GM23338 (cell line): ENCODE measurements at regions not wholly inside any gene's neighbourhood (a gene's known extent, or its start where the extent isn't known, plus 50 kb on each side); places are given as distances from the start of the nearest gene placed in this dataset.

Experiments used
- ATAC-seq: fragments of 200-7000 bp; cut with Tn5 transposase; 3 replicates; pipeline ENCODE4 v1.9.1; 2020
- DNase-seq: peaks from one replicate; pipeline ENCODE4 v3.0.0-alpha.2; 2015; ENCODE audit warnings: low spot score
- H2AFZ ChIP-seq: fragments of 200-600 bp; sonication (generic); 2 replicates; pipeline ENCODE4 v1.8.0; 2016; ENCODE audit warnings: antibody characterized with exemption, mild to moderate bottlenecking, moderate library complexity
- H3F3A ChIP-seq: fragments of 200-600 bp; sonication (generic); replicated peaks from 2 replicates; pipeline ENCODE4 v1.8.0; 2017; ENCODE audit warnings: antibody characterized with exemption, mixed run types, low read depth
- H3K27ac ChIP-seq: fragments of 200-600 bp; sonication (generic); 2 replicates; pipeline ENCODE4 v1.6.1; 2016; ENCODE audit warnings: low read depth
- H3K27me3 ChIP-seq: fragments of 200-600 bp; sonication (generic); 2 replicates; pipeline ENCODE4 v1.8.0; 2016; ENCODE audit warnings: mild to moderate bottlenecking, mixed run types, moderate library complexity; ENCODE audit not compliant: insufficient read depth
- H3K36me3 ChIP-seq: fragments of 200-600 bp; sonication (generic); 2 replicates; pipeline ENCODE4 v1.8.0; 2016; ENCODE audit warnings: mild to moderate bottlenecking; ENCODE audit not compliant: insufficient read depth
- H3K4me1 ChIP-seq: fragments of 200-600 bp; sonication (generic); 2 replicates; pipeline ENCODE4 v1.8.0; 2016; ENCODE audit warnings: mild to moderate bottlenecking, moderate library complexity; ENCODE audit not compliant: insufficient read depth
- H3K4me2 ChIP-seq: fragments of 200-600 bp; sonication (generic); 2 replicates; pipeline ENCODE4 v1.7.1; 2017; ENCODE audit warnings: mixed run types
- H3K4me3 ChIP-seq: fragments of 200-600 bp; sonication (generic); 2 replicates; pipeline ENCODE4 v1.6.1; 2016; ENCODE audit warnings: mixed run types
- H3K79me2 ChIP-seq: fragments of 200-600 bp; sonication (generic); replicated peaks from 2 replicates; pipeline ENCODE4 v1.8.0; 2017; ENCODE audit warnings: mild to moderate bottlenecking; ENCODE audit not compliant: insufficient read depth
- H3K9me2 ChIP-seq: fragments of 200-600 bp; sonication (generic); 2 replicates; pipeline ENCODE4 v1.8.0; 2017; ENCODE audit not compliant: insufficient read depth
- H4K20me1 ChIP-seq: fragments of 200-600 bp; sonication (generic); replicated peaks from 2 replicates; pipeline ENCODE4 v1.8.0; 2017; ENCODE audit warnings: mild to moderate bottlenecking; ENCODE audit not compliant: insufficient read depth
- H3K27ac Mint-ChIP-seq: 2 replicates; pipeline ENCODE4 v1.8.0; 2020; ENCODE audit warnings: inconsistent platforms, mild to moderate bottlenecking, moderate library complexity, mixed read lengths
- H3K27me3 Mint-ChIP-seq: 3 replicates; pipeline ENCODE4 v1.8.0; 2022; ENCODE audit warnings: low read depth, mild to moderate bottlenecking, moderate library complexity, mixed read lengths, inconsistent platforms; ENCODE audit not compliant: insufficient read depth, poor library complexity
- H3K36me3 Mint-ChIP-seq: 3 replicates; pipeline ENCODE4 v1.8.0; 2021; ENCODE audit warnings: low read depth, mild to moderate bottlenecking, inconsistent platforms, moderate library complexity, mixed read lengths
- H3K4me1 Mint-ChIP-seq: 3 replicates; pipeline ENCODE4 v1.8.0; 2020; ENCODE audit warnings: mild to moderate bottlenecking, inconsistent platforms, mixed read lengths
- H3K4me3 Mint-ChIP-seq: 3 replicates; pipeline ENCODE4 v1.8.0; 2021; ENCODE audit warnings: moderate library complexity, mild to moderate bottlenecking, inconsistent platforms, mixed read lengths
- H3K9me3 Mint-ChIP-seq: 3 replicates; pipeline ENCODE4 v1.8.0; 2020; ENCODE audit warnings: moderate library complexity, mild to moderate bottlenecking, inconsistent platforms, mixed read lengths
- CREB1 ChIP-seq: fragments of 250-450 bp; sonication (Bioruptor Pico); IDR thresholded peaks from 2 replicates; pipeline ENCODE4 v1.5.0; 2020; ENCODE audit warnings: low read depth, mild to moderate bottlenecking, moderate library complexity
- EZH2 ChIP-seq: fragments of 200-600 bp; sonication (generic); IDR thresholded peaks from one replicate; pipeline ENCODE4 v1.8.0; 2017; ENCODE audit warnings: antibody characterized with exemption, mild to moderate bottlenecking, low read depth; ENCODE audit not compliant: unreplicated experiment
- EZH2phosphoT487 ChIP-seq: fragments of 200-600 bp; sonication (generic); IDR thresholded peaks from one replicate; pipeline ENCODE4 v1.8.1; 2018; ENCODE audit warnings: antibody characterized with exemption; ENCODE audit not compliant: unreplicated experiment
- JUNB ChIP-seq: IDR thresholded peaks from one replicate; pipeline ENCODE4 v1.6.1; 2016; ENCODE audit warnings: antibody characterized with exemption; ENCODE audit not compliant: unreplicated experiment
- NANOG ChIP-seq: IDR thresholded peaks from 2 replicates; pipeline ENCODE4 v1.6.1; 2016; ENCODE audit warnings: antibody characterized with exemption, borderline replicate concordance
- POLR2AphosphoS5 ChIP-seq: IDR thresholded peaks from 2 replicates; pipeline ENCODE4 v1.6.1; 2016; ENCODE audit warnings: antibody characterized with exemption, low read depth
- STAT1 ChIP-seq: IDR thresholded peaks from one replicate; pipeline ENCODE4 v1.6.1; 2016; ENCODE audit warnings: antibody characterized with exemption; ENCODE audit not compliant: unreplicated experiment
- ZNF114 ChIP-seq: fragments of 250-450 bp; sonication (Bioruptor Pico); IDR thresholded peaks from 2 replicates; pipeline ENCODE4 v1.5.0; 2020; ENCODE audit warnings: mild to moderate bottlenecking, moderate library complexity
- ZNF331 ChIP-seq: fragments of 250-450 bp; sonication (Bioruptor Pico); IDR thresholded peaks from 2 replicates; pipeline ENCODE4 v1.5.0; 2020; ENCODE audit warnings: low read depth, mild to moderate bottlenecking, moderate library complexity
- TF ChIP-seq, protein P1 (sequence below): IDR thresholded peaks from 2 replicates; pipeline ENCODE4 v1.6.1; 2016; ENCODE audit warnings: antibody characterized with exemption
- TF ChIP-seq, protein P2 (sequence below): IDR thresholded peaks from one replicate; pipeline ENCODE4 v1.6.1; 2018; ENCODE audit warnings: antibody characterized with exemption; ENCODE audit not compliant: unreplicated experiment
- TF ChIP-seq, protein P3 (sequence below), 2 experiments: fragments of 200-600 bp in 1 of 2; sonication (generic) in 1 of 2; conservative IDR thresholded peaks; 2 replicates each; pipeline versions ENCODE4 v1.5.1 to v1.6.1; 2016 to 2017; ENCODE audit warnings: antibody characterized with exemption in 2 of 2, low read depth in 2 of 2, mild to moderate bottlenecking in 2 of 2, moderate library complexity in 1 of 2
- TF ChIP-seq, protein P4 (sequence below): fragments of 250-450 bp; sonication (Bioruptor Pico); IDR thresholded peaks from 2 replicates; pipeline ENCODE4 v1.5.0; 2020; ENCODE audit warnings: mild to moderate bottlenecking, moderate library complexity

DNA sequence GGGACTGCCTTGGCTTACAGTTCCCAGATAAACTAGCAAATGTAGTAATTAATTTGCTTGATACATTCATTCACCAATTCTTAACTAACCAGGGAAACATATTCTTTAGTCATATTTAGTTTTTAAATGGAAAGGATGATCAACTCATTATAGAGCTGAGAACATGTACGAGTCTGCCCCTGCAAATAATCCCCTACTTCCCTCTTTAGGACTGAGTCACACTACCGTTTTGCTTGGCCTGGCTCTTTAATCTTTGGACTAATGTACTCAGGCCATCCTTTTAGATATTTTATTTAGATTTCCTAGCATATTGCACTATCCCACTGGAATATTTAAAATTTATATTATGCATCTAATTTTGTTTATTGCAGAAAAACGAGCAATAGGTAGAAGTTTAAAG is 105.5 kb upstream of the LCORL start:
- H3K27me3 Mint-ChIP-seq: no peaks in the 10 kb centered on the region
- Histone ChIP-seq H4K20me1 (no peaks in the 10 kb centered on the region), H2AFZ (no peak overlapping the region), H3K4me3 (no peak overlapping the region), H3K36me3 (no peaks in the 10 kb centered on the region), H3F3A (no peaks in the 10 kb centered on the region), H3K27ac (no peak overlapping the region), H3K9me2 (no peaks in the 10 kb centered on the region), H3K4me2 (no peak overlapping the region), H3K4me1 (peaks cover 4% of the 10 kb centered on the region; the same call in 1 of the 2 replicates), H3K79me2 (no peaks in the 10 kb centered on the region), H3K27me3 (no peaks in the 10 kb centered on the region)
- no peaks in the 10 kb centered on the region for H3K36me3 Mint-ChIP-seq
- ATAC-seq: no peak
- H3K9me3 Mint-ChIP-seq: no peaks in the 10 kb centered on the region
- no peak overlapping the region for H3K27ac Mint-ChIP-seq
- H3K4me1 Mint-ChIP-seq: peaks cover 9% of the 10 kb centered on the region; the same call in 2 of the 3 replicates
- DNase-seq: no peak
- TF ChIP-seq POLR2AphosphoS5 (no peak), CREB1 (CRISPR knock-in tag) (no peak), EZH2 (no peak), STAT1 (no peak), NANOG (no peak), JUNB (no peak), ZNF331 (CRISPR knock-in tag) (no peak), ZNF114 (CRISPR knock-in tag) (no peak), EZH2phosphoT487 (no peak)
- TF ChIP-seq, protein P1, sequence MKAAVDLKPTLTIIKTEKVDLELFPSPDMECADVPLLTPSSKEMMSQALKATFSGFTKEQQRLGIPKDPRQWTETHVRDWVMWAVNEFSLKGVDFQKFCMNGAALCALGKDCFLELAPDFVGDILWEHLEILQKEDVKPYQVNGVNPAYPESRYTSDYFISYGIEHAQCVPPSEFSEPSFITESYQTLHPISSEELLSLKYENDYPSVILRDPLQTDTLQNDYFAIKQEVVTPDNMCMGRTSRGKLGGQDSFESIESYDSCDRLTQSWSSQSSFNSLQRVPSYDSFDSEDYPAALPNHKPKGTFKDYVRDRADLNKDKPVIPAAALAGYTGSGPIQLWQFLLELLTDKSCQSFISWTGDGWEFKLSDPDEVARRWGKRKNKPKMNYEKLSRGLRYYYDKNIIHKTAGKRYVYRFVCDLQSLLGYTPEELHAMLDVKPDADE: no peak
- TF ChIP-seq, protein P2, sequence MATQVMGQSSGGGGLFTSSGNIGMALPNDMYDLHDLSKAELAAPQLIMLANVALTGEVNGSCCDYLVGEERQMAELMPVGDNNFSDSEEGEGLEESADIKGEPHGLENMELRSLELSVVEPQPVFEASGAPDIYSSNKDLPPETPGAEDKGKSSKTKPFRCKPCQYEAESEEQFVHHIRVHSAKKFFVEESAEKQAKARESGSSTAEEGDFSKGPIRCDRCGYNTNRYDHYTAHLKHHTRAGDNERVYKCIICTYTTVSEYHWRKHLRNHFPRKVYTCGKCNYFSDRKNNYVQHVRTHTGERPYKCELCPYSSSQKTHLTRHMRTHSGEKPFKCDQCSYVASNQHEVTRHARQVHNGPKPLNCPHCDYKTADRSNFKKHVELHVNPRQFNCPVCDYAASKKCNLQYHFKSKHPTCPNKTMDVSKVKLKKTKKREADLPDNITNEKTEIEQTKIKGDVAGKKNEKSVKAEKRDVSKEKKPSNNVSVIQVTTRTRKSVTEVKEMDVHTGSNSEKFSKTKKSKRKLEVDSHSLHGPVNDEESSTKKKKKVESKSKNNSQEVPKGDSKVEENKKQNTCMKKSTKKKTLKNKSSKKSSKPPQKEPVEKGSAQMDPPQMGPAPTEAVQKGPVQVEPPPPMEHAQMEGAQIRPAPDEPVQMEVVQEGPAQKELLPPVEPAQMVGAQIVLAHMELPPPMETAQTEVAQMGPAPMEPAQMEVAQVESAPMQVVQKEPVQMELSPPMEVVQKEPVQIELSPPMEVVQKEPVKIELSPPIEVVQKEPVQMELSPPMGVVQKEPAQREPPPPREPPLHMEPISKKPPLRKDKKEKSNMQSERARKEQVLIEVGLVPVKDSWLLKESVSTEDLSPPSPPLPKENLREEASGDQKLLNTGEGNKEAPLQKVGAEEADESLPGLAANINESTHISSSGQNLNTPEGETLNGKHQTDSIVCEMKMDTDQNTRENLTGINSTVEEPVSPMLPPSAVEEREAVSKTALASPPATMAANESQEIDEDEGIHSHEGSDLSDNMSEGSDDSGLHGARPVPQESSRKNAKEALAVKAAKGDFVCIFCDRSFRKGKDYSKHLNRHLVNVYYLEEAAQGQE: no peak
- TF ChIP-seq, protein P3, sequence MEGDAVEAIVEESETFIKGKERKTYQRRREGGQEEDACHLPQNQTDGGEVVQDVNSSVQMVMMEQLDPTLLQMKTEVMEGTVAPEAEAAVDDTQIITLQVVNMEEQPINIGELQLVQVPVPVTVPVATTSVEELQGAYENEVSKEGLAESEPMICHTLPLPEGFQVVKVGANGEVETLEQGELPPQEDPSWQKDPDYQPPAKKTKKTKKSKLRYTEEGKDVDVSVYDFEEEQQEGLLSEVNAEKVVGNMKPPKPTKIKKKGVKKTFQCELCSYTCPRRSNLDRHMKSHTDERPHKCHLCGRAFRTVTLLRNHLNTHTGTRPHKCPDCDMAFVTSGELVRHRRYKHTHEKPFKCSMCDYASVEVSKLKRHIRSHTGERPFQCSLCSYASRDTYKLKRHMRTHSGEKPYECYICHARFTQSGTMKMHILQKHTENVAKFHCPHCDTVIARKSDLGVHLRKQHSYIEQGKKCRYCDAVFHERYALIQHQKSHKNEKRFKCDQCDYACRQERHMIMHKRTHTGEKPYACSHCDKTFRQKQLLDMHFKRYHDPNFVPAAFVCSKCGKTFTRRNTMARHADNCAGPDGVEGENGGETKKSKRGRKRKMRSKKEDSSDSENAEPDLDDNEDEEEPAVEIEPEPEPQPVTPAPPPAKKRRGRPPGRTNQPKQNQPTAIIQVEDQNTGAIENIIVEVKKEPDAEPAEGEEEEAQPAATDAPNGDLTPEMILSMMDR (conservative IDR thresholded peaks at IDR 0.05; ENCODE audit: low read depth in 2 of 2): no peak
- TF ChIP-seq, protein P4, sequence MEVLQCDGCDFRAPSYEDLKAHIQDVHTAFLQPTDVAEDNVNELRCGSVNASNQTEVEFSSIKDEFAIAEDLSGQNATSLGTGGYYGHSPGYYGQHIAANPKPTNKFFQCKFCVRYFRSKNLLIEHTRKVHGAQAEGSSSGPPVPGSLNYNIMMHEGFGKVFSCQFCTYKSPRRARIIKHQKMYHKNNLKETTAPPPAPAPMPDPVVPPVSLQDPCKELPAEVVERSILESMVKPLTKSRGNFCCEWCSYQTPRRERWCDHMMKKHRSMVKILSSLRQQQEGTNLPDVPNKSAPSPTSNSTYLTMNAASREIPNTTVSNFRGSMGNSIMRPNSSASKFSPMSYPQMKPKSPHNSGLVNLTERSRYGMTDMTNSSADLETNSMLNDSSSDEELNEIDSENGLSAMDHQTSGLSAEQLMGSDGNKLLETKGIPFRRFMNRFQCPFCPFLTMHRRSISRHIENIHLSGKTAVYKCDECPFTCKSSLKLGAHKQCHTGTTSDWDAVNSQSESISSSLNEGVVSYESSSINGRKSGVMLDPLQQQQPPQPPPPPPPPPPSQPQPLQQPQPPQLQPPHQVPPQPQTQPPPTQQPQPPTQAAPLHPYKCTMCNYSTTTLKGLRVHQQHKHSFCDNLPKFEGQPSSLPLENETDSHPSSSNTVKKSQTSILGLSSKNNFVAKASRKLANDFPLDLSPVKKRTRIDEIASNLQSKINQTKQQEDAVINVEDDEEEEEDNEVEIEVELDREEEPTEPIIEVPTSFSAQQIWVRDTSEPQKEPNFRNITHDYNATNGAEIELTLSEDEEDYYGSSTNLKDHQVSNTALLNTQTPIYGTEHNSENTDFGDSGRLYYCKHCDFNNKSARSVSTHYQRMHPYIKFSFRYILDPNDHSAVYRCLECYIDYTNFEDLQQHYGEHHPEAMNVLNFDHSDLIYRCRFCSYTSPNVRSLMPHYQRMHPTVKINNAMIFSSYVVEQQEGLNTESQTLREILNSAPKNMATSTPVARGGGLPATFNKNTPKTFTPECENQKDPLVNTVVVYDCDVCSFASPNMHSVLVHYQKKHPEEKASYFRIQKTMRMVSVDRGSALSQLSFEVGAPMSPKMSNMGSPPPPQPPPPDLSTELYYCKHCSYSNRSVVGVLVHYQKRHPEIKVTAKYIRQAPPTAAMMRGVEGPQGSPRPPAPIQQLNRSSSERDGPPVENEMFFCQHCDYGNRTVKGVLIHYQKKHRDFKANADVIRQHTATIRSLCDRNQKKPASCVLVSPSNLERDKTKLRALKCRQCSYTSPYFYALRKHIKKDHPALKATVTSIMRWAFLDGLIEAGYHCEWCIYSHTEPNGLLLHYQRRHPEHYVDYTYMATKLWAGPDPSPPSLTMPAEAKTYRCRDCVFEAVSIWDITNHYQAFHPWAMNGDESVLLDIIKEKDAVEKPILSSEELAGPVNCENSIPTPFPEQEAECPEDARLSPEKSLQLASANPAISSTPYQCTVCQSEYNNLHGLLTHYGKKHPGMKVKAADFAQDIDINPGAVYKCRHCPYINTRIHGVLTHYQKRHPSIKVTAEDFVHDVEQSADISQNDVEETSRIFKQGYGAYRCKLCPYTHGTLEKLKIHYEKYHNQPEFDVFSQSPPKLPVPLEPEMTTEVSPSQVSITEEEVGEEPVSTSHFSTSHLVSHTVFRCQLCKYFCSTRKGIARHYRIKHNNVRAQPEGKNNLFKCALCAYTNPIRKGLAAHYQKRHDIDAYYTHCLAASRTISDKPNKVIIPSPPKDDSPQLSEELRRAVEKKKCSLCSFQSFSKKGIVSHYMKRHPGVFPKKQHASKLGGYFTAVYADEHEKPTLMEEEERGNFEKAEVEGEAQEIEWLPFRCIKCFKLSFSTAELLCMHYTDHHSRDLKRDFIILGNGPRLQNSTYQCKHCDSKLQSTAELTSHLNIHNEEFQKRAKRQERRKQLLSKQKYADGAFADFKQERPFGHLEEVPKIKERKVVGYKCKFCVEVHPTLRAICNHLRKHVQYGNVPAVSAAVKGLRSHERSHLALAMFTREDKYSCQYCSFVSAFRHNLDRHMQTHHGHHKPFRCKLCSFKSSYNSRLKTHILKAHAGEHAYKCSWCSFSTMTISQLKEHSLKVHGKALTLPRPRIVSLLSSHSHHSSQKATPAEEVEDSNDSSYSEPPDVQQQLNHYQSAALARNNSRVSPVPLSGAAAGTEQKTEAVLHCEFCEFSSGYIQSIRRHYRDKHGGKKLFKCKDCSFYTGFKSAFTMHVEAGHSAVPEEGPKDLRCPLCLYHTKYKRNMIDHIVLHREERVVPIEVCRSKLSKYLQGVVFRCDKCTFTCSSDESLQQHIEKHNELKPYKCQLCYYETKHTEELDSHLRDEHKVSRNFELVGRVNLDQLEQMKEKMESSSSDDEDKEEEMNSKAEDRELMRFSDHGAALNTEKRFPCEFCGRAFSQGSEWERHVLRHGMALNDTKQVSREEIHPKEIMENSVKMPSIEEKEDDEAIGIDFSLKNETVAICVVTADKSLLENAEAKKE (CRISPR knock-in tag): no peak
- no peak overlapping the region for H3K4me3 Mint-ChIP-seq
